Breast epithelium (tissue), 4 donors: ENCODE measurements at regions not wholly inside any gene's neighbourhood (a gene's known extent, or its start where the extent isn't known, plus 50 kb on each side); places are given as distances from the start of the nearest gene placed in this dataset.

ENCODE experiments used
- DNase-seq, 2 donors: peaks; one replicate each; pipeline ENCODE4 v3.0.0-alpha.2; 2019; ENCODE audit warnings: low spot score in 2 of 2
- H3K27ac ChIP-seq, 2 donors: fragments of 200-600 bp; sonication (generic) in 1 of 2; one replicate each; pipeline ENCODE4 v1.5.1; 2016 to 2019; ENCODE audit warnings: mild to moderate bottlenecking in 1 of 2
- H3K27me3 ChIP-seq, 2 donors: fragments of 200-600 bp; sonication (generic) in 1 of 2; one replicate each; pipeline versions ENCODE4 v1.5.1 to v1.6.0; 2017 to 2019; ENCODE audit warnings: control low read depth in 1 of 2, mild to moderate bottlenecking in 1 of 2
- H3K36me3 ChIP-seq: fragments of 200-600 bp; one replicate; pipeline ENCODE4 v1.5.1; 2019
- H3K4me1 ChIP-seq, 2 donors: fragments of 200-600 bp; sonication (generic); one replicate each; pipeline ENCODE4 v1.5.1; 2016 to 2019; ENCODE audit warnings: control low read depth in 1 of 2
- H3K4me3 ChIP-seq, 3 donors: fragments of 200-600 bp; sonication (generic); 1 replicate in 2 of 3; 2 replicates in 1 of 3; pipeline ENCODE4 v1.5.1; 2016 to 2019; ENCODE audit warnings: mild to moderate bottlenecking in 3 of 3, moderate library complexity in 2 of 3
- H3K9me3 ChIP-seq, 2 donors: fragments of 200-600 bp; sonication (generic) in 1 of 2; one replicate each; pipeline ENCODE4 v1.5.1; 2016 to 2019; ENCODE audit warnings: control low read depth in 1 of 2
- CTCF ChIP-seq, 3 donors: fragments of 450-650 bp; IDR thresholded peaks; one replicate each; pipeline ENCODE4 v1.5.1; 2016 to 2017; ENCODE audit warnings: antibody characterized with exemption in 3 of 3, mild to moderate bottlenecking in 3 of 3, moderate library complexity in 3 of 3
- POLR2A ChIP-seq: fragments of 450-650 bp; IDR thresholded peaks from one replicate; pipeline ENCODE4 v1.6.1; 2016; ENCODE audit warnings: antibody characterized with exemption, mild to moderate bottlenecking, moderate library complexity
- POLR2AphosphoS5 ChIP-seq, 3 donors: sonication (generic); formaldehyde crosslinking; IDR thresholded peaks; one replicate each; pipeline ENCODE4 v1.6.1; 2017; ENCODE audit warnings: antibody characterized with exemption in 3 of 3
- intact Hi-C: fragments of 100-400 bp; cut with DNase I; formaldehyde crosslinking; loops from one replicate; pipeline ENCODE4 v1.15.1; 2023; ENCODE audit warnings: low total_unique reads

GRCh38 chr3:159936541-159936940 lies 52.1 kb upstream of the IL12A start:
- TF ChIP-seq POLR2A = no peak
- no peak for TF ChIP-seq CTCF (IDR thresholded peaks at IDR 0.05)
- TF ChIP-seq POLR2AphosphoS5 (IDR thresholded peaks at IDR 0.05) = no peak
- Histone ChIP-seq H3K27ac (no peak overlapping the region), H3K4me1 (no peaks in the 10 kb centered on the region), H3K27me3 (no peaks in the 10 kb centered on the region), H3K36me3 (no peaks in the 10 kb centered on the region), H3K9me3 (peaks cover 8 to 15% of the 10 kb centered on the region in 2 donors), H3K4me3 (no peak overlapping the region)
- no peak for DNase-seq
- intact Hi-C loops = no loop called here

GRCh38 chr3:159937561-159938166 lies 51.0 kb upstream of the IL12A start:
- no peak for DNase-seq
- no peak overlapping the region for H3K27ac ChIP-seq
- H3K4me3 ChIP-seq = no peak overlapping the region
- intact Hi-C loops = no loop called here
- H3K27me3 ChIP-seq = no peaks in the 10 kb centered on the region
- H3K9me3 ChIP-seq = peaks cover 8 to 15% of the 10 kb centered on the region in 2 donors
- TF ChIP-seq POLR2A = no peak
- TF ChIP-seq CTCF (IDR thresholded peaks at IDR 0.05) = no peak
- no peak for TF ChIP-seq POLR2AphosphoS5 (IDR thresholded peaks at IDR 0.05)
- H3K36me3 ChIP-seq = no peaks in the 10 kb centered on the region
- H3K4me1 ChIP-seq = no peaks in the 10 kb centered on the region

- no peak for TF ChIP-seq POLR2A
- no peak for TF ChIP-seq CTCF (IDR thresholded peaks at IDR 0.05)
- TF ChIP-seq POLR2AphosphoS5 (IDR thresholded peaks at IDR 0.05) = no peak
- Histone ChIP-seq H3K4me1 (no peaks in the 10 kb centered on the region), H3K4me3 (no peak overlapping the region), H3K27ac (no peak overlapping the region), H3K9me3 (peaks cover 7 to 13% of the 10 kb centered on the region in 2 donors), H3K27me3 (no peaks in the 10 kb centered on the region), H3K36me3 (no peaks in the 10 kb centered on the region)
- intact Hi-C loops = no loop called here
- no peak for DNase-seq
These were observed 49.9 kb upstream of the IL12A start for GRCh38 chr3:159938714-159939113.
